HepG2 (cell line): ENCODE measurements at regions not wholly inside any gene's neighbourhood (a gene's known extent, or its start where the extent isn't known, plus 50 kb on each side); places are given as distances from the start of the nearest gene placed in this dataset.

Experiments
- ATAC-seq: fragments of 200-7000 bp; cut with Tn5 transposase; 3 replicates; pipeline ENCODE4 v1.9.1; 2020; ENCODE audit warnings: mild to moderate bottlenecking, moderate library complexity
- BruUV-seq: library from RNA; stranded (reverse); fragments of 400-500 nt; replicated peaks from 2 replicates; lab custom pipeline; 2021; lab: Mats Ljungman, UMichigan
- CTCF ChIA-PET: fragments of 300-600 bp; formaldehyde crosslinking; extraction: SDS; loops from one replicate; lab custom pipeline; 2021; ENCODE audit warnings: low total read pairs, inconsistent platforms, low intra/inter-chr PET ratio; lab: Yijun Ruan, JAX
- POLR2A ChIA-PET: fragments of 350-600 bp; sonication (Branson Sonifier 250); formaldehyde crosslinking; loops from one replicate; lab custom pipeline; 2020; ENCODE audit warnings: antibody characterized with exemption, inconsistent platforms; lab: Yijun Ruan, JAX
- DNase-seq: peaks from one replicate; pipeline ENCODE4 v3.0.0-alpha.2; 2015; ENCODE audit warnings: low spot score
- FAIRE-seq: peaks from 3 replicates; lab custom pipeline; 2011; peaks lifted over from hg19 to GRCh38; lab: Jason Lieb, UNC
- H2AFZ ChIP-seq: one replicate; pipeline ENCODE4 v1.6.1; 2011; ENCODE audit warnings: low read length, inconsistent platforms
- H3K27ac ChIP-seq: fragments of 300-600 bp; 3 replicates; pipeline ENCODE4 v1.8.0; 2011; ENCODE audit warnings: mixed run types, mild to moderate bottlenecking, mixed read lengths, low read length, inconsistent platforms; ENCODE audit not compliant: insufficient read depth; ENCODE audit errors: extremely low read length
- H3K27me3 ChIP-seq, 2 experiments: fragments of 200-600 bp in 1 of 2; 2 replicates in 1 of 2; 3 replicates in 1 of 2; pipeline versions ENCODE4 v1.6.0 to v1.8.0; 2011; ENCODE audit warnings: low read length in 2 of 2, mild to moderate bottlenecking in 2 of 2, moderate library complexity in 2 of 2, inconsistent platforms in 1 of 2; ENCODE audit not compliant: insufficient read depth in 2 of 2, control insufficient read depth in 1 of 2
- H3K36me3 ChIP-seq, 2 experiments: fragments of 200-600 bp in 1 of 2; replicated peaks in 1 of 2; 2 replicates in 1 of 2; 3 replicates in 1 of 2; pipeline versions ENCODE4 v1.5.1 to v1.8.0; 2011; ENCODE audit warnings: low read length in 2 of 2, inconsistent platforms in 1 of 2; ENCODE audit not compliant: insufficient read depth in 2 of 2, control insufficient read depth in 1 of 2
- H3K4me1 ChIP-seq: 2 replicates; pipeline ENCODE4 v1.5.1; 2012; ENCODE audit warnings: low read length, inconsistent platforms; ENCODE audit not compliant: insufficient read depth
- H3K4me2 ChIP-seq: 2 replicates; pipeline ENCODE4 v1.6.0; 2011; ENCODE audit warnings: low read depth, low read length, inconsistent platforms
- H3K4me3 ChIP-seq, 3 experiments: fragments of 200-600 bp in 1 of 3; sonication (generic), shearing (Covaris generic) in 1 of 3; replicated peaks in 1 of 3; 2 replicates each; pipeline ENCODE4 v1.5.1; 2011 to 2016; ENCODE audit warnings: low read length in 3 of 3, inconsistent platforms in 2 of 3, low read depth in 2 of 3, mild to moderate bottlenecking in 2 of 3, control low read depth in 1 of 3, mixed read lengths in 1 of 3; ENCODE audit not compliant: insufficient read depth in 1 of 3
- H3K79me2 ChIP-seq: one replicate; pipeline ENCODE4 v1.6.1; 2011; ENCODE audit warnings: low read length, inconsistent platforms; ENCODE audit not compliant: insufficient read depth
- H3K9ac ChIP-seq: 2 replicates; pipeline ENCODE4 v1.6.0; 2011; ENCODE audit warnings: mild to moderate bottlenecking, low read depth, low read length, inconsistent platforms; ENCODE audit not compliant: insufficient read depth
- H3K9me3 ChIP-seq: 2 replicates; pipeline ENCODE4 v1.5.1; 2012; ENCODE audit warnings: mild to moderate bottlenecking, low read length
- H4K20me1 ChIP-seq: 2 replicates; pipeline ENCODE4 v1.6.0; 2011; ENCODE audit warnings: inconsistent platforms, mild to moderate bottlenecking, low read length, moderate library complexity; ENCODE audit not compliant: insufficient read depth
- AKAP8 ChIP-seq: sonication (generic); formaldehyde crosslinking; IDR thresholded peaks from 2 replicates; pipeline ENCODE4 v1.5.1; 2020; ENCODE audit warnings: mild to moderate bottlenecking, missing genetic modification reagents
- ARID4A ChIP-seq: sonication (generic); formaldehyde crosslinking; IDR thresholded peaks from 2 replicates; pipeline ENCODE4 v1.5.0; 2020; ENCODE audit warnings: mild to moderate bottlenecking, missing genetic modification reagents, borderline replicate concordance
- DRAP1 ChIP-seq: IDR thresholded peaks from 2 replicates; pipeline ENCODE4 v1.6.1; 2016; ENCODE audit warnings: missing genetic modification reagents, missing compliant biosample characterization
- JARID2 ChIP-seq: sonication (generic); formaldehyde crosslinking; IDR thresholded peaks from 2 replicates; pipeline ENCODE4 v1.8.1; 2023; ENCODE audit warnings: missing genetic modification reagents, inconsistent platforms; ENCODE audit not compliant: insufficient replicate concordance
- NFE2 ChIP-seq: sonication (generic); formaldehyde crosslinking; IDR thresholded peaks from 2 replicates; pipeline ENCODE4 v1.4.0; 2020; ENCODE audit warnings: missing genetic modification reagents
- NONO ChIP-seq, 2 experiments: fragments of 450-650 bp in 1 of 2; sonication (generic) in 1 of 2; formaldehyde crosslinking in 1 of 2; IDR thresholded peaks in 1 of 2; conservative IDR thresholded peaks in 1 of 2; 2 replicates each; pipeline versions ENCODE4 v1.6.1 to v1.8.0; 2017 to 2022; ENCODE audit warnings: mild to moderate bottlenecking in 1 of 2, missing genetic modification reagents in 1 of 2, moderate library complexity in 1 of 2
- RARA ChIP-seq: IDR thresholded peaks from 2 replicates; pipeline ENCODE4 v1.6.1; 2016; ENCODE audit warnings: missing genetic modification reagents, missing compliant biosample characterization
- THAP9 ChIP-seq: sonication (generic); formaldehyde crosslinking; IDR thresholded peaks from 2 replicates; pipeline ENCODE4; 2020; ENCODE audit warnings: missing genetic modification reagents, mild to moderate bottlenecking, borderline replicate concordance
- ZC3H13 ChIP-seq: sonication (generic); formaldehyde crosslinking; IDR thresholded peaks from 2 replicates; pipeline ENCODE4 v1.8.1; 2023; ENCODE audit warnings: mild to moderate bottlenecking, missing genetic modification reagents, moderate library complexity
- ZNF704 ChIP-seq: sonication (generic); formaldehyde crosslinking; IDR thresholded peaks from 2 replicates; pipeline ENCODE4 v1.8.1; 2023; ENCODE audit warnings: mild to moderate bottlenecking, inconsistent platforms, moderate library complexity, missing genetic modification reagents, borderline replicate concordance
- WGBS: methylation state at CpG from one replicate; pipeline ENCODE4 v1.1.6; 2017; ENCODE audit warnings: low lambda C conversion rate; 5-methylcytosine and 5-hydroxymethylcytosine counted together
- in situ Hi-C: cut with HindIII; loops from 2 replicates; pipeline ENCODE4 v1.10.0; 2017; ENCODE audit warnings: low pct_unique_long_range_greater_than_20kb; ENCODE audit not compliant: extremely low pct_ligation_motif_present
- intact Hi-C: fragments of 100-400 bp; cut with micrococcal nuclease; formaldehyde crosslinking; loops from one replicate; pipeline ENCODE4 v1.10.0; 2022; ENCODE audit not compliant: unreplicated experiment

- no peaks in the 10 kb centered on the region for H3K4me1 ChIP-seq
- 35% methylated on average over 5 of the region's 5 CpGs for WGBS
- H3K4me2 ChIP-seq: no peak overlapping the region
- H3K27ac ChIP-seq: no peak overlapping the region
- H3K36me3 ChIP-seq: no peaks in the 10 kb centered on the region
- H2AFZ ChIP-seq: no peak overlapping the region
- in situ Hi-C loops: no loop called here
- CTCF ChIA-PET: no interaction called here
- no peak for ATAC-seq
- FAIRE-seq: no peak
- intact Hi-C loops: no loop called here
- BruUV-seq: no TSS peak
- POLR2A ChIA-PET: no interaction called here
- no peak overlapping the region for H3K4me3 ChIP-seq
- H3K9ac ChIP-seq: no peak overlapping the region
- no peak for DNase-seq
- H3K79me2 ChIP-seq: no peaks in the 10 kb centered on the region
- H3K9me3 ChIP-seq: peaks cover 69% of the 10 kb centered on the region
- H4K20me1 ChIP-seq: no peaks in the 10 kb centered on the region
- H3K27me3 ChIP-seq: no peaks in the 10 kb centered on the region
- TF ChIP-seq ZC3H13 (CRISPR knock-in tag) (no peak), THAP9 (CRISPR knock-in tag) (no peak), RARA (CRISPR knock-in tag) (no peak), JARID2 (CRISPR knock-in tag) (no peak), DRAP1 (CRISPR knock-in tag) (no peak), NONO (IDR thresholded peaks at IDR 0.05) (no peak), NONO (CRISPR knock-in tag; conservative IDR thresholded peaks at IDR 0.05) (no peak), AKAP8 (CRISPR knock-in tag) (no peak), NFE2 (CRISPR knock-in tag) (no peak), ARID4A (CRISPR knock-in tag) (no peak), ZNF704 (no peak)
Measured at GRCh38 chr21:23524685-23525084, 2082.6 kb downstream of the MRPL39 start.
